ENCODE measurements at regions not wholly inside any gene's neighbourhood (a gene's known extent, or its start where the extent isn't known, plus 50 kb on each side); places are given as distances from the start of the nearest gene placed in this dataset.

- TF ChIP-seq CTCF (IDR thresholded peaks at IDR 0.05), result no peak
- no peak for TF ChIP-seq EZH2 (IDR thresholded peaks at IDR 0.05)
These were observed 531.6 kb upstream of the SMIM21 start for GRCh38 chr18:75959150-75959549.
